Chondrocyte (in vitro differentiated cells): ENCODE measurements at regions not wholly inside any gene's neighbourhood (a gene's known extent, or its start where the extent isn't known, plus 50 kb on each side); places are given as distances from the start of the nearest gene placed in this dataset.

Experiments
- DNase-seq: peaks from one replicate; pipeline ENCODE4 v3.0.0; 2021; ENCODE audit warnings: mixed read lengths, low spot score
- H3K27ac Mint-ChIP-seq: one replicate; pipeline ENCODE4 v1.8.0; 2021; ENCODE audit warnings: mild to moderate bottlenecking, moderate library complexity, mixed read lengths; ENCODE audit not compliant: unreplicated experiment
- H3K27me3 Mint-ChIP-seq: 2 replicates; pipeline ENCODE4 v1.8.0; 2021; ENCODE audit warnings: low read depth, mixed read lengths
- H3K36me3 Mint-ChIP-seq: 2 replicates; pipeline ENCODE4 v1.8.0; 2021; ENCODE audit warnings: low read depth, mixed read lengths
- H3K4me1 Mint-ChIP-seq: 2 replicates; pipeline ENCODE4 v1.8.0; 2021; ENCODE audit warnings: low read depth, mild to moderate bottlenecking, mixed read lengths
- H3K4me3 Mint-ChIP-seq: one replicate; pipeline ENCODE4 v1.8.0; 2021; ENCODE audit warnings: mild to moderate bottlenecking, moderate library complexity, mixed read lengths; ENCODE audit not compliant: unreplicated experiment
- H3K9me3 Mint-ChIP-seq: 2 replicates; pipeline ENCODE4 v1.8.0; 2021; ENCODE audit warnings: low read depth, mixed read lengths
- CTCF ChIP-seq: fragments of 200-600 bp; sonication (generic); IDR thresholded peaks from 2 replicates; pipeline ENCODE4 v1.5.0; 2021; ENCODE audit warnings: antibody characterized with exemption, mild to moderate bottlenecking, moderate library complexity

DNA sequence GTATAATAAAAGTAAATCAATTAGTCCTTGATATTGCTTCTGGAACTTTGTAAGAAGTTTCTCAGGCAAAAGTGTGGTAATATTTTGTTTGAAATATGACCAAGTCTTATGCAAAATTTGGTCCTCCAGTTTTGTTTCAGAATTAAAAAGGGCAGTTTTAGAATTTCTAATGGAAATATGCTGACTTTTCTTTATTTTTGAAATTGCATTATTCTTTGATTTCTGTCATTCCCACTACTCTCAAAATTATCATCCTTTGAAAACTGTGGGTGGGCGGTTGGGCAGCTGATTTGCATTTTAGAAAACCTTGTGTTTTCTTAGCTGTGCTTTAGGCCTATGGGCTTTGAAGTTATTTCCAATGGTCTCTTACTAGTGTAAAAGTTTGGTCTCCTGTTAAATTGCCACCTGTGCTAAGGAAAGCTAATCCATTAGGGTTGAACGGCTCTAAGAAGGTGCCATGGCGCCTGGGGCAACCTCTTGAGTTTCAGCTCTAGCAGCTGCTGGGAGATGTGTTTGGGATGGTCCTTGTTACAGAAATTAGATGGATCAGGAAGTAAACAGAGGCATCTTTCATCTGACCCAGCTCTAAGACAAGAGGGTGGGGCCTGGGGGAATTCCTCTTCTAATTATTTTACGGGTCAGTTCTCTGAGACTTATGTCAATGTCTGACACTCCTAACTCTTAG lies 880.8 kb upstream of the SLC35B3 start:
- no peak for DNase-seq
- Mint-ChIP-seq H3K4me3 (no peak overlapping the region), H3K36me3 (no peaks in the 10 kb centered on the region), H3K27ac (no peak overlapping the region), H3K27me3 (no peaks in the 10 kb centered on the region), H3K4me1 (peaks cover 6% of the 10 kb centered on the region), H3K9me3 (no peaks in the 10 kb centered on the region)
- TF ChIP-seq CTCF = no peak

- H3K4me3 Mint-ChIP-seq = no peak overlapping the region
- no peaks in the 10 kb centered on the region for H3K36me3 Mint-ChIP-seq
- H3K27ac Mint-ChIP-seq = no peak overlapping the region
- no peaks in the 10 kb centered on the region for H3K27me3 Mint-ChIP-seq
- no peaks in the 10 kb centered on the region for H3K4me1 Mint-ChIP-seq
- no peaks in the 10 kb centered on the region for H3K9me3 Mint-ChIP-seq
- no peak for DNase-seq
- TF ChIP-seq CTCF = no peak
Observed at GRCh38 chr6:9308284-9308683, 872.9 kb upstream of the SLC35B3 start.

GRCh38 chr6:9307786-9308185 lies 872.4 kb upstream of the SLC35B3 start:
- Mint-ChIP-seq H3K36me3 (no peaks in the 10 kb centered on the region), H3K4me3 (no peak overlapping the region), H3K9me3 (no peaks in the 10 kb centered on the region), H3K27ac (no peak overlapping the region), H3K4me1 (no peaks in the 10 kb centered on the region), H3K27me3 (no peaks in the 10 kb centered on the region)
- no peak for DNase-seq
- no peak for TF ChIP-seq CTCF

DNA sequence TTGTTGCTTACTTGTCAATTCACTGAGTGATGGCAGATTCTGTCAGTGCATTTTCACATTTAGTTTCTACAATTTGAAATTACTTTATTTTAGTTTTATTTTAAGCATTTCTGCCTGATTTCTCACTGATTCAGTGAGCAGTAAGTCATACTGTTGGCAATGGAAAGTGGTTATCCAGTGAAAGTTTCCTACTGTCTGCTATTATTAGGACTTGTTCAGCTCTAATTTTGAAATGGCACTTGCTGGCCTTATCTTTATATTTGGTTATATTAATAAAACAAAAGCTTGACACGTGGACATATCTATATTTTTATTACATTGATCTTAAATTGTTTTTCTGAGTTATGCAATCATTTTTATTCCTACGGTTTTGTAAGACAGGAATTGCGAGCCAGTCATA lies 871.8 kb upstream of the SLC35B3 start:
- no peak for DNase-seq
- no peaks in the 10 kb centered on the region for H3K36me3 Mint-ChIP-seq
- no peaks in the 10 kb centered on the region for H3K4me1 Mint-ChIP-seq
- no peak overlapping the region for H3K4me3 Mint-ChIP-seq
- no peak overlapping the region for H3K27ac Mint-ChIP-seq
- no peak for TF ChIP-seq CTCF
- no peaks in the 10 kb centered on the region for H3K9me3 Mint-ChIP-seq
- no peaks in the 10 kb centered on the region for H3K27me3 Mint-ChIP-seq

- H3K27ac Mint-ChIP-seq = no peak overlapping the region
Observed at GRCh38 chr6:9295644-9296043, 860.3 kb upstream of the SLC35B3 start.

More at GRCh38 chr6:9295644-9296043, 860.3 kb upstream of the SLC35B3 start:
- Mint-ChIP-seq H3K4me3 (no peak overlapping the region), H3K27me3 (no peaks in the 10 kb centered on the region), H3K4me1 (peaks cover 29% of the 10 kb centered on the region), H3K36me3 (peaks cover 4% of the 10 kb centered on the region), H3K9me3 (peaks cover 2% of the 10 kb centered on the region)
- TF ChIP-seq CTCF = no peak
- DNase-seq = no peak
